ENCODE measurements at regions not wholly inside any gene's neighbourhood (a gene's known extent, or its start where the extent isn't known, plus 50 kb on each side); places are given as distances from the start of the nearest gene placed in this dataset.

DNA sequence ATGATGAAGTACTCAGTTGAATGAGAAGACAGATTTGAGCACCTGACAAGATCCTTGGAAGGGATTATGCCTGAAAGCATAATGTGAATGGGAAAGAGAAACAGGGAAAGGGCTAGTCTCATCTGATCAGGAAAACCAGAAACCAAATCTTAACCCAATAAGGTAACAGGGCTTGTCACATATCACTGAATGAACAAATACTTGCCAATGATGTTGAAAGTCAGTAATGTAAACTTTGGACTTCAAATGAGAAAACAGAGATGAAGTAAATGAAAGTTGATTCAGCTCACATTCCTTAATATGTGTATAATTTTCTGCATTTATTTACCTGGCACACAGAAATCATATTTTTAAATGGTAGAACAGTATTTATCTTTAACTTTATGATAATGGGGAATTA is 480.0 kb downstream of the KCTD12 start:
- TF ChIP-seq, protein P1, sequence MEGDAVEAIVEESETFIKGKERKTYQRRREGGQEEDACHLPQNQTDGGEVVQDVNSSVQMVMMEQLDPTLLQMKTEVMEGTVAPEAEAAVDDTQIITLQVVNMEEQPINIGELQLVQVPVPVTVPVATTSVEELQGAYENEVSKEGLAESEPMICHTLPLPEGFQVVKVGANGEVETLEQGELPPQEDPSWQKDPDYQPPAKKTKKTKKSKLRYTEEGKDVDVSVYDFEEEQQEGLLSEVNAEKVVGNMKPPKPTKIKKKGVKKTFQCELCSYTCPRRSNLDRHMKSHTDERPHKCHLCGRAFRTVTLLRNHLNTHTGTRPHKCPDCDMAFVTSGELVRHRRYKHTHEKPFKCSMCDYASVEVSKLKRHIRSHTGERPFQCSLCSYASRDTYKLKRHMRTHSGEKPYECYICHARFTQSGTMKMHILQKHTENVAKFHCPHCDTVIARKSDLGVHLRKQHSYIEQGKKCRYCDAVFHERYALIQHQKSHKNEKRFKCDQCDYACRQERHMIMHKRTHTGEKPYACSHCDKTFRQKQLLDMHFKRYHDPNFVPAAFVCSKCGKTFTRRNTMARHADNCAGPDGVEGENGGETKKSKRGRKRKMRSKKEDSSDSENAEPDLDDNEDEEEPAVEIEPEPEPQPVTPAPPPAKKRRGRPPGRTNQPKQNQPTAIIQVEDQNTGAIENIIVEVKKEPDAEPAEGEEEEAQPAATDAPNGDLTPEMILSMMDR (IDR thresholded peaks at IDR 0.05), result no peak
- Histone ChIP-seq H3K27me3 (no peaks in the 10 kb centered on the region), H3K36me3 (no peaks in the 10 kb centered on the region), H3K4me1 (no peaks in the 10 kb centered on the region), H3K4me3 (no peak overlapping the region), H3K27ac (no peak overlapping the region), H3K9me3 (no peaks in the 10 kb centered on the region)
- DNase-seq (no peak), ATAC-seq (no peak), FAIRE-seq (no peak)
- intact Hi-C loops (cut with DNase I), result no loop called here

DNA sequence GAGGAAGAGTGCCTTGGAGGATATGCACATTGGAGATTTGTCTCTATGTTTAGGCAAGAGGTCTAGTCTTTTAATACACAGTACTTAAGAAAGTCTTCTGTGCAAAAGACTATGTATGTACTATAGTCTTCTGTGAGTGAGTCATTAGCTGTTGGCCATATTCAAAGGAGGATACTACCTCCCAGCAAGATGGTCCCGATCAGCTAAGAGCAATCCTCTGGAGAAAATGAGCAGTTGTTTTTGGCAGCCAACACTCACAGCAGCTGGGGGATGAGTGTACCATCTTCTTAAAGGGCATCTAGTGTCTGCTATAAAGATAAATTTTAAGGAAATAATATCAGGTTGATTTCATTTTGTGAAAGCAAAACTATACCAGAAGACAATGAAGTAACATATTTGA is 487.8 kb downstream of the KCTD12 start:
- Histone ChIP-seq H3K27ac (no peak overlapping the region), H3K27me3 (no peaks in the 10 kb centered on the region), H3K9me3 (no peaks in the 10 kb centered on the region), H3K4me3 (no peak overlapping the region), H3K36me3 (no peaks in the 10 kb centered on the region), H3K4me1 (no peaks in the 10 kb centered on the region)
- DNase-seq (no peak), ATAC-seq (no peak), FAIRE-seq (no peak)
- TF ChIP-seq, protein P1 (IDR thresholded peaks at IDR 0.05), result no peak
- intact Hi-C loops (cut with DNase I), result no loop called here
- 73 to 89% methylated on average over 1 of the region's 1 CpG for WGBS, 2 donors

DNA sequence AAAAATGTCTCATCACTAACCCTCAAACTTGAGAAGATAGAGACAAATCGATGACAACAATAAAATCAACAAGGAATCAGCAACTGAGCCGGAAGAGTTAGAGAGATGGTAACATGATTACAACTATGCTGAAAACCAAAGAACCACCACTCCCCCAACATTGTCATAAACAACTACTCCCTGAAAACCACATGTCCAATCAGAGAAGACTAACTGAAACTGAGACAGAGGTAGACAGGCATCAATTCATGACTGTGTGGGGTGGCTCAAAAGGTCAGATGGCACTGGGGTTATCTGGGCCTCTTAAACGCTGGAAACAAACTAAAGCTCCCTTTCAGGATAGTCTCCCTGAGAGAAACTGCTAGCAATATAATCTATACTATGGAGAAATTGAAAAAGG is 488.8 kb downstream of the KCTD12 start:
- 60 to 69% methylated on average over 3 of the region's 3 CpGs for WGBS, 2 donors
- FAIRE-seq, result no peak
- no peaks in the 10 kb centered on the region for H3K9me3 ChIP-seq

DNA sequence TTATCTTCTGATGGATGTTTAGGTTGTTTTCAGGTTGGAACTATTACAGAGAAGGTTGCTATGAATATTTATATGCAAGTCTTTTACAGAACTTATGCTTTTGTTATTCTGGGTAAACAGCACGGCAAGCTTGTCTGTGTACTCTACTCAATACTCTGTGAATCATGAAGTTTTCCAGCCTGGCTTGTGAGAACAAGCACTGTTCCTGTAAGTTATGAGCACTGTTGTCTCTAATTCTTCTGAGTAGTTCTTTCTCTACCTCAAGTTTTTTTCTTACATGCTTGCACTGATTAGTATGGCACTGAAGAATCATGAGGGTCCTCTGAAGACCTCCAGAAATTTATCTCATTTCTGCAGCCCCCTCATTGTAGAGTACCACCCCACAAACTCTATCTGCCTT is 496.9 kb downstream of the KCTD12 start:
- FAIRE-seq, result no peak

More for the DNA sequence above, 488.8 kb downstream of the KCTD12 start:
- Histone ChIP-seq H3K36me3 (no peaks in the 10 kb centered on the region), H3K27ac (no peak overlapping the region), H3K4me3 (no peak overlapping the region), H3K4me1 (no peaks in the 10 kb centered on the region), H3K27me3 (no peaks in the 10 kb centered on the region)
- ATAC-seq (no peak), DNase-seq (no peak)
- TF ChIP-seq, protein P1 (IDR thresholded peaks at IDR 0.05), result no peak
- intact Hi-C loops (cut with DNase I), result no loop called here

DNA sequence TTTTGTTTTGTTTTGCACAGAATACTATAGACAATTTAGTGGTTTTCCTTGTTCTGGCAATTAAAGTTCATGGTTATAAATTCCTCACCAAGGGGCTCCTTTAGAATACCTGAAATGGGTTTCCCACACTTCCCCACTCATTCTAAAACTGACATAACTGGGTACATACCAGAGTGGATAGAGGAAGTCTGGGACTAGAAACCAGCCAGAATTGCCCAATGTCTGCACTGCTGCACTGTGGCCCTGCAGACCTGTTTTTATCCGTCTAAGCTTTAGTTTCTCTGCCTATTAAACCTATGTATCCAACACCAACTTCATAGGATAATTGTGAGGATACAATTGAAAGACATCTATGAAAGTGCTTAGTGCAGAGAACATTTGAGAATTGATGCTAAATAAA is 498.6 kb downstream of the KCTD12 start:
- peak in 1 of 4 donors; percentile 31 for ATAC-seq
- TF ChIP-seq, protein P1 (IDR thresholded peaks at IDR 0.05), result no peak
- no peak for FAIRE-seq

More for the DNA sequence above, 496.9 kb downstream of the KCTD12 start:
- 29 to 53% methylated on average over 1 of the region's 1 CpG for WGBS, 2 donors
- DNase-seq, result no peak
- no peak for ATAC-seq
- Histone ChIP-seq H3K36me3 (no peaks in the 10 kb centered on the region), H3K27ac (no peak overlapping the region), H3K4me1 (no peaks in the 10 kb centered on the region), H3K27me3 (no peaks in the 10 kb centered on the region), H3K4me3 (no peak overlapping the region), H3K9me3 (no peaks in the 10 kb centered on the region)
- intact Hi-C loops (cut with DNase I), result no loop called here
- TF ChIP-seq, protein P1 (IDR thresholded peaks at IDR 0.05), result no peak

More for the DNA sequence above, 498.6 kb downstream of the KCTD12 start:
- DNase-seq, result no peak
- Histone ChIP-seq H3K36me3 (no peaks in the 10 kb centered on the region), H3K4me1 (no peaks in the 10 kb centered on the region), H3K4me3 (no peak overlapping the region), H3K27ac (no peak overlapping the region), H3K27me3 (no peaks in the 10 kb centered on the region), H3K9me3 (no peaks in the 10 kb centered on the region)
- intact Hi-C loops (cut with DNase I), result no loop called here
- WGBS, 2 donors, result 59 to 80% methylated on average over 1 of the region's 1 CpG
